NCI-H1694 treated with DMSO at 0.1 percent for 48 hours (cell line): ENCODE measurements at regions not wholly inside any gene's neighbourhood (a gene's known extent, or its start where the extent isn't known, plus 50 kb on each side); places are given as distances from the start of the nearest gene placed in this dataset.
"Not testable (repeated sequence)": the region's sequence is repeated elsewhere in the genome, so short reads cannot be mapped to it uniquely, and the experiment has no call there.

Source experiments
- DNase-seq: peaks from one replicate; lab custom pipeline; 2025; lab: John Stamatoyannopoulos, UW

GRCh38 chr4:132683957-132684356, 465.1 kb upstream of the PCDH10 start:
- DNase-seq, result no peak

- no peak for DNase-seq
Observed at GRCh38 chr4:132691026-132691425, 458.1 kb upstream of the PCDH10 start.

- no peak for DNase-seq
Observed at GRCh38 chr4:132691668-132692067, 457.4 kb upstream of the PCDH10 start.

GRCh38 chr4:132694775-132695174, 454.3 kb upstream of the PCDH10 start:
- DNase-seq, result no peak

GRCh38 chr4:132697505-132697904, 451.6 kb upstream of the PCDH10 start:
- DNase-seq, result not testable (repeated sequence)

GRCh38 chr4:132707955-132708354, 441.1 kb upstream of the PCDH10 start:
- DNase-seq, result no peak

- no peak for DNase-seq
Observed at GRCh38 chr4:132709056-132709455, 440.0 kb upstream of the PCDH10 start.

- no peak for DNase-seq
Observed at GRCh38 chr4:132710971-132711370, 438.1 kb upstream of the PCDH10 start.

- no peak for DNase-seq
Observed at GRCh38 chr4:132737344-132737743, 411.8 kb upstream of the PCDH10 start.

GRCh38 chr4:132759199-132759780, 389.8 kb upstream of the PCDH10 start:
- no peak for DNase-seq

- no peak for DNase-seq
Observed at GRCh38 chr4:132763465-132763864, 385.6 kb upstream of the PCDH10 start.

GRCh38 chr4:132767901-132768300, 381.2 kb upstream of the PCDH10 start:
- no peak for DNase-seq

- DNase-seq, result no peak
Observed at GRCh38 chr4:132770776-132771175, 378.3 kb upstream of the PCDH10 start.

- no peak for DNase-seq
Observed at GRCh38 chr4:132792310-132792709, 356.8 kb upstream of the PCDH10 start.

- no peak for DNase-seq
Observed at GRCh38 chr4:132797856-132798255, 351.2 kb upstream of the PCDH10 start.

GRCh38 chr4:132809298-132810032, 339.6 kb upstream of the PCDH10 start:
- DNase-seq, result no peak

- not testable (repeated sequence) for DNase-seq
Observed at GRCh38 chr4:132813061-132813460, 336.0 kb upstream of the PCDH10 start.

GRCh38 chr4:132818091-132818490, 331.0 kb upstream of the PCDH10 start:
- DNase-seq, result no peak

- DNase-seq, result no peak
Observed at GRCh38 chr4:132823419-132823818, 325.7 kb upstream of the PCDH10 start.

GRCh38 chr4:132824761-132825160, 324.3 kb upstream of the PCDH10 start:
- no peak for DNase-seq

- DNase-seq, result no peak
Observed at GRCh38 chr4:132827522-132827921, 321.6 kb upstream of the PCDH10 start.

- DNase-seq, result no peak
Observed at GRCh38 chr4:132838244-132838643, 310.9 kb upstream of the PCDH10 start.

GRCh38 chr4:132839070-132839469, 310.0 kb upstream of the PCDH10 start:
- no peak for DNase-seq

GRCh38 chr4:132859929-132860328, 289.2 kb upstream of the PCDH10 start:
- DNase-seq, result no peak
